AG04449 (cell line): ENCODE measurements at regions not wholly inside any gene's neighbourhood (a gene's known extent, or its start where the extent isn't known, plus 50 kb on each side); places are given as distances from the start of the nearest gene placed in this dataset.

Source experiments
- CTCF ChIA-PET: fragments of 350-600 bp; formaldehyde crosslinking; extraction: SDS; loops from one replicate; lab custom pipeline; 2021; ENCODE audit warnings: antibody characterized with exemption; lab: Yijun Ruan, JAX
- POLR2A ChIA-PET: fragments of 400-600, 350-600 bp; formaldehyde crosslinking; extraction: SDS; loops from one replicate; lab custom pipeline; 2020; ENCODE audit warnings: antibody characterized with exemption, inconsistent platforms; lab: Yijun Ruan, JAX
- DNase-seq: peaks from one replicate; pipeline ENCODE4 v3.0.0-alpha.2; 2010; ENCODE audit warnings: low read depth, low spot score
- H3K4me3 ChIP-seq: 2 replicates; pipeline ENCODE4 v1.5.1; 2011; ENCODE audit warnings: low read depth, mild to moderate bottlenecking, control low read depth, low read length
- TF ChIP-seq, protein P1 (sequence below): IDR thresholded peaks from one replicate; pipeline ENCODE4 v1.5.1; 2011; ENCODE audit warnings: mild to moderate bottlenecking, moderate library complexity, low read length, control low read depth, inconsistent platforms; ENCODE audit not compliant: insufficient read depth; ENCODE audit errors: missing control alignments

DNA sequence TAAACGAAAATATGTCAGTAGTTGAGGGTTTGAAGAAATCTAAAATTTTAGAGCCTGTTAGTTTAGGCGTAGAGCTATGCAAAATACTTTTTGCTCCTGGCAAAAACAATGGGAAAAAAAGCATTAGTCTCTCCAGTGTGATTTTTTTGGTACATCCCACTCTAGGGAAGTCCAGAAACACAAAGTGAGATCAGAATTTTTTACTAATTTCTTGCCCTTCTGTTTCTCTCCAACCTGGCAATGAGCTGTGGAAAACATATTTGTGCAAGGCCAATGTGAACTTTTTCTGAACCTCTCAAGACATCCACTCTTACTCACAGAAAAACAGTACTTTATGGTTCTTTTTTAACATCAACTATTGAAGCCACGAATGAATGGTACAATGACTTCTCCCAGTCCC lies 56.9 kb upstream of the DCN start:
- TF ChIP-seq, protein P1, sequence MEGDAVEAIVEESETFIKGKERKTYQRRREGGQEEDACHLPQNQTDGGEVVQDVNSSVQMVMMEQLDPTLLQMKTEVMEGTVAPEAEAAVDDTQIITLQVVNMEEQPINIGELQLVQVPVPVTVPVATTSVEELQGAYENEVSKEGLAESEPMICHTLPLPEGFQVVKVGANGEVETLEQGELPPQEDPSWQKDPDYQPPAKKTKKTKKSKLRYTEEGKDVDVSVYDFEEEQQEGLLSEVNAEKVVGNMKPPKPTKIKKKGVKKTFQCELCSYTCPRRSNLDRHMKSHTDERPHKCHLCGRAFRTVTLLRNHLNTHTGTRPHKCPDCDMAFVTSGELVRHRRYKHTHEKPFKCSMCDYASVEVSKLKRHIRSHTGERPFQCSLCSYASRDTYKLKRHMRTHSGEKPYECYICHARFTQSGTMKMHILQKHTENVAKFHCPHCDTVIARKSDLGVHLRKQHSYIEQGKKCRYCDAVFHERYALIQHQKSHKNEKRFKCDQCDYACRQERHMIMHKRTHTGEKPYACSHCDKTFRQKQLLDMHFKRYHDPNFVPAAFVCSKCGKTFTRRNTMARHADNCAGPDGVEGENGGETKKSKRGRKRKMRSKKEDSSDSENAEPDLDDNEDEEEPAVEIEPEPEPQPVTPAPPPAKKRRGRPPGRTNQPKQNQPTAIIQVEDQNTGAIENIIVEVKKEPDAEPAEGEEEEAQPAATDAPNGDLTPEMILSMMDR: no peak
- CTCF ChIA-PET: interaction anchor here (0.9 to 1.1 kb wide), 3 partner anchors 12 to 131 kb away, joined by 3 read pairs; no protein-coding TSS in a partner anchor
- no peak overlapping the region for H3K4me3 ChIP-seq
- no peak for DNase-seq
- POLR2A ChIA-PET: no interaction called here
